ENCODE measurements at regions not wholly inside any gene's neighbourhood (a gene's known extent, or its start where the extent isn't known, plus 50 kb on each side); places are given as distances from the start of the nearest gene placed in this dataset.

GRCh38 chr13:53336441-53337160, 308.0 kb downstream of the OLFM4 start:
- TF ChIP-seq CTCF (conservative IDR thresholded peaks at IDR 0.05), result no peak
- no peak for TF ChIP-seq ZFX (IDR thresholded peaks at IDR 0.05)
